AG04449 (cell line): ENCODE measurements at regions not wholly inside any gene's neighbourhood (a gene's known extent, or its start where the extent isn't known, plus 50 kb on each side); places are given as distances from the start of the nearest gene placed in this dataset.

Source experiments
- CTCF ChIA-PET: fragments of 350-600 bp; formaldehyde crosslinking; extraction: SDS; loops from one replicate; lab custom pipeline; 2021; ENCODE audit warnings: antibody characterized with exemption; lab: Yijun Ruan, JAX
- POLR2A ChIA-PET: fragments of 400-600, 350-600 bp; formaldehyde crosslinking; extraction: SDS; loops from one replicate; lab custom pipeline; 2020; ENCODE audit warnings: antibody characterized with exemption, inconsistent platforms; lab: Yijun Ruan, JAX
- DNase-seq: peaks from one replicate; pipeline ENCODE4 v3.0.0-alpha.2; 2010; ENCODE audit warnings: low read depth, low spot score
- H3K4me3 ChIP-seq: 2 replicates; pipeline ENCODE4 v1.5.1; 2011; ENCODE audit warnings: low read depth, mild to moderate bottlenecking, control low read depth, low read length
- TF ChIP-seq, protein P1 (sequence below): IDR thresholded peaks from one replicate; pipeline ENCODE4 v1.5.1; 2011; ENCODE audit warnings: mild to moderate bottlenecking, moderate library complexity, low read length, control low read depth, inconsistent platforms; ENCODE audit not compliant: insufficient read depth; ENCODE audit errors: missing control alignments

- ChIA-PET CTCF (no interaction called here), POLR2A (no interaction called here)
- TF ChIP-seq, protein P1, sequence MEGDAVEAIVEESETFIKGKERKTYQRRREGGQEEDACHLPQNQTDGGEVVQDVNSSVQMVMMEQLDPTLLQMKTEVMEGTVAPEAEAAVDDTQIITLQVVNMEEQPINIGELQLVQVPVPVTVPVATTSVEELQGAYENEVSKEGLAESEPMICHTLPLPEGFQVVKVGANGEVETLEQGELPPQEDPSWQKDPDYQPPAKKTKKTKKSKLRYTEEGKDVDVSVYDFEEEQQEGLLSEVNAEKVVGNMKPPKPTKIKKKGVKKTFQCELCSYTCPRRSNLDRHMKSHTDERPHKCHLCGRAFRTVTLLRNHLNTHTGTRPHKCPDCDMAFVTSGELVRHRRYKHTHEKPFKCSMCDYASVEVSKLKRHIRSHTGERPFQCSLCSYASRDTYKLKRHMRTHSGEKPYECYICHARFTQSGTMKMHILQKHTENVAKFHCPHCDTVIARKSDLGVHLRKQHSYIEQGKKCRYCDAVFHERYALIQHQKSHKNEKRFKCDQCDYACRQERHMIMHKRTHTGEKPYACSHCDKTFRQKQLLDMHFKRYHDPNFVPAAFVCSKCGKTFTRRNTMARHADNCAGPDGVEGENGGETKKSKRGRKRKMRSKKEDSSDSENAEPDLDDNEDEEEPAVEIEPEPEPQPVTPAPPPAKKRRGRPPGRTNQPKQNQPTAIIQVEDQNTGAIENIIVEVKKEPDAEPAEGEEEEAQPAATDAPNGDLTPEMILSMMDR, result no peak
- DNase-seq, result no peak
- H3K4me3 ChIP-seq, result no peak overlapping the region
These were observed 335.9 kb downstream of the BRD1 start for GRCh38 chr22:49491726-49492125.

- H3K4me3 ChIP-seq, result no peak overlapping the region
- ChIA-PET CTCF (no interaction called here), POLR2A (no interaction called here)
- TF ChIP-seq, protein P1, result no peak
- no peak for DNase-seq
These were observed 336.4 kb downstream of the BRD1 start for GRCh38 chr22:49491221-49491635.

- ChIA-PET POLR2A (no interaction called here), CTCF (no interaction called here)
- TF ChIP-seq, protein P1, result no peak
- no peak for DNase-seq
- no peak overlapping the region for H3K4me3 ChIP-seq
These were observed 337.0 kb downstream of the BRD1 start for GRCh38 chr22:49490692-49491091.

DNA sequence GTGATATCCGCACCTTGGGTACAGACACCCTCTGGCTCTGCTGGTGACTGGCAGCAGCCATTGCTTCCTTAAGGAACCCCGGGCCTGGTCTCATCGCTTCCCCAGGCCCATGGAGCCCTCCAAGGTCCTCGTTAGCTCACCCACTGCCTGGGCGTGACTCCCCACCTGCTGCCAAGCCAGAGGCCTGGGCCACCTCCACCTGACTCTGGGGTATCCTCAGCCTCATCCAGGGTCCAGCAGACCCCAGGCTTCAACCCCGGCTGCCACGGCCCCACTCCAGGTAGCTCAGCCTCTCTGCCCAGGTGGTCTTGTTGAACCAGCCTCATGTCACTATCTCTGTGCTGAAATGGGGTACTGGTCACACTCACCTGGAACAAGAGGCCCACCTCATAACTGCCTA is 337.9 kb downstream of the BRD1 start:
- POLR2A ChIA-PET, result no interaction called here

GRCh38 chr22:49488943-49489342 is 338.7 kb downstream of the BRD1 start:
- H3K4me3 ChIP-seq, result no peak overlapping the region
- ChIA-PET POLR2A (no interaction called here), CTCF (no interaction called here)
- TF ChIP-seq, protein P1, result no peak
- no peak for DNase-seq

More for the DNA sequence above, 337.9 kb downstream of the BRD1 start:
- CTCF ChIA-PET, result no interaction called here
- DNase-seq, result no peak
- TF ChIP-seq, protein P1, result no peak
- H3K4me3 ChIP-seq, result no peak overlapping the region

- ChIA-PET CTCF (no interaction called here), POLR2A (no interaction called here)
- no peak overlapping the region for H3K4me3 ChIP-seq
- no peak for DNase-seq
- TF ChIP-seq, protein P1, result no peak
These were observed 339.7 kb downstream of the BRD1 start for GRCh38 chr22:49487950-49488349.
